ENCODE measurements at regions not wholly inside any gene's neighbourhood (a gene's known extent, or its start where the extent isn't known, plus 50 kb on each side); places are given as distances from the start of the nearest gene placed in this dataset.

DNA sequence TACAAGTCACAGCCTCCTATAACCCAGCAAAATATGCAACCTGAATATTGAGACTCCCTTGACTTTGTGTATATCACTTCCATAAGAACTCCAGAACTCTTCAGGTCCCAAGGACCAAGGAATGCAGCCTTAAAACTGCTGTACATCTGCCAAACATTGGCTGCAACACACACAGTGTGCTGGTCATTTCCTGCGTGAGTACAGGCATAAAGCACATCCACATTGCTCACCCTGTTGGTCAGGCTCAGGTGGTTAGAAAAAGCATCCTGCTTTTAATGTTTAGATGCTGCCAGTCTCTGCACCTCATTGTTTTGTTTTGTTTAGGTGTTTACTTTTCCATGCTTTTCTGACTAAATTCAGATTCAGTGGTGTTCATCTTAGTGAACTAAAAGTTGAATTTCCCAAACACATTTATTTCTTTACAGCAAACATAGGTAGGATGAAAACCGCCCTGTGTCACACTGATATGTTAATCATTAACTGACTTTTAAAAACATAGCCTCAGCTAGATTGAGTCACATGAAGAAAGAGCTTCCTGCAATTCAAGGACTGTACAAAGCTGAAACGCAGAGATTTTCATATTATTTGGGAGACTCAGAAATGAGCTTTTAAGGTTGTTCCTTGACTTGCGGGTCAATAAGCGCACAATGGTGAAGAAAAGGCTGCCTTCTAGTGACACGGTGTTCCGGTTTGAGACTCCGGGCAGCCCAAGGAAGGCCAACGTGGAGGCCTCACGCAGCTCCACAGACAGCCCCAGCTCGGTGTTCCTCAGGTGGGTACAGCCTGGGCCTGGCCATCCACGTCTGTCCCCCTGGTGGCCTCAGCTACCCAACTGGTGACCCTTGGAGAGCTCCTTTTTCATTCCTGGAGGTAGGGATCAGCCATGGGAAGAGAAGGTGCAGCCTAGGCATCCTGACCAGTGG is 52.2 kb upstream of the GRAMD2B start:
- TF ChIP-seq, protein P1, sequence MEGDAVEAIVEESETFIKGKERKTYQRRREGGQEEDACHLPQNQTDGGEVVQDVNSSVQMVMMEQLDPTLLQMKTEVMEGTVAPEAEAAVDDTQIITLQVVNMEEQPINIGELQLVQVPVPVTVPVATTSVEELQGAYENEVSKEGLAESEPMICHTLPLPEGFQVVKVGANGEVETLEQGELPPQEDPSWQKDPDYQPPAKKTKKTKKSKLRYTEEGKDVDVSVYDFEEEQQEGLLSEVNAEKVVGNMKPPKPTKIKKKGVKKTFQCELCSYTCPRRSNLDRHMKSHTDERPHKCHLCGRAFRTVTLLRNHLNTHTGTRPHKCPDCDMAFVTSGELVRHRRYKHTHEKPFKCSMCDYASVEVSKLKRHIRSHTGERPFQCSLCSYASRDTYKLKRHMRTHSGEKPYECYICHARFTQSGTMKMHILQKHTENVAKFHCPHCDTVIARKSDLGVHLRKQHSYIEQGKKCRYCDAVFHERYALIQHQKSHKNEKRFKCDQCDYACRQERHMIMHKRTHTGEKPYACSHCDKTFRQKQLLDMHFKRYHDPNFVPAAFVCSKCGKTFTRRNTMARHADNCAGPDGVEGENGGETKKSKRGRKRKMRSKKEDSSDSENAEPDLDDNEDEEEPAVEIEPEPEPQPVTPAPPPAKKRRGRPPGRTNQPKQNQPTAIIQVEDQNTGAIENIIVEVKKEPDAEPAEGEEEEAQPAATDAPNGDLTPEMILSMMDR (IDR thresholded peaks at IDR 0.05; ENCODE audit: low read depth, low read length), result 0 out of 2 replicates have a peak, but pooled peaks have one; percentile 2
- Histone ChIP-seq H3K4me3 (ENCODE audit: low read depth, low read length) (no peak overlapping the region), H3K4me1 (no peaks in the 10 kb centered on the region), H3K9me3 (no peaks in the 10 kb centered on the region), H3K36me3 (no peaks in the 10 kb centered on the region), H3K27me3 (no peaks in the 10 kb centered on the region)
- no peak for DNase-seq

DNA sequence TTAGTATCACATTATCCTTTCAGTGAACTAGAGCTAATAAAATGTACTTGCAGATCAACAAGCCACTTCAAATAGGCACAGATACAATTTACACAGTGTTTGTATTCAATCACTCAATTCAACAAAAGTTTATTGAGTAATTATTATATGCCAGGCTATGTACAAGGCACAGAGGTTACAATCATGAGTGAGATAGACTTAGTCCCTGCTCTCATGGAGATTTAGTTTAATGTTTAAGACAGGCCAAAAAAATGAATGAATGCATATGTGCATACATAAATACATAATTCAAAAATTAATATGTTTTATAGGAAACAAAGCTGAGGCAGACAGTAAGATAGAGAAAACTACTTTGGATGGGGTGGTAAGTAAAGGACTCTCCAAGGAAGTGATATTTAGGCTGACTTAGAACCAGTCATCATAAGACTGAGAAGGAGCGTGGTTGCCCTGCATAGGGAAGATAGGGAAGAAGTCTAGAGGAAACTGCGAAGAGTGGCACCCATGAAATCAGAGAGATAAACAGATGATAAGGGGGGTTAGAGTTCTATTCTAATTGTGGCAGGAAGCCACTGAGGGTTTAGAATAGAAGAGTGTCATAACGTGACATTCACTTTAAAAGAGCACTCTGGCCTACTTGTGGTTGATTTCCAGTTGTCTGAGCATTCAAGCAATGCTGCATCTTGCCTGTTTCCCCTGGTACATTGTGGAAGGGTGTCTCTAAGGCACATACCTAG is 49.7 kb upstream of the GRAMD2B start:
- TF ChIP-seq, protein P1 (IDR thresholded peaks at IDR 0.05; ENCODE audit: low read depth, low read length), result no peak
- no peaks in the 10 kb centered on the region for H3K27me3 ChIP-seq
- no peak overlapping the region for H3K4me3 ChIP-seq (ENCODE audit: low read depth, low read length)
- no peaks in the 10 kb centered on the region for H3K9me3 ChIP-seq
- H3K36me3 ChIP-seq, result no peaks in the 10 kb centered on the region
- DNase-seq, result no peak
- no peaks in the 10 kb centered on the region for H3K4me1 ChIP-seq
